Activated CD8-positive, alpha-beta memory T cell treated with anti-CD3 and anti-CD28 coated beads for 24 hours (primary cell): ENCODE measurements at regions not wholly inside any gene's neighbourhood (a gene's known extent, or its start where the extent isn't known, plus 50 kb on each side); places are given as distances from the start of the nearest gene placed in this dataset.
"Not testable (repeated sequence)": the region's sequence is repeated elsewhere in the genome, so short reads cannot be mapped to it uniquely, and the experiment has no call there.

ENCODE experiments used
- DNase-seq: peaks from one replicate; pipeline ENCODE4 v3.0.0-alpha.2; 2020

DNA sequence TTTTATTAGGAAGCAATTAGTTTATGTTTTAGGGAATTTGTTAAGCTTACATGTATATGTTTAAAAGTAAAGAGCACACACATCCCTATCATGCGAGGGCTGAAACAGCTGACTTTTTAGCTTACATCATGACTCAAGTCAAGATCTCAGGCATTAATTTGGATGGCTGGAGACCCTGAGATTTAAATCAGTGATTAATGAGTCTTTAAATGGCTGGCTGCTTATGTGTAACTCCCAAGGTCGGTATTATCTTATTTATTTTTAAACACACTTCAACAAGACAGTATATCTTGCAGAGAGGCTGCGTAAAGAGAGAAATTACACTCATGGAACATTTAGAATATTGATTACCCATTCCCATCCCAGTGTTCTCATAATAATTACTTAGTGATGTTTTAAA is 169.4 kb downstream of the KBTBD8 start:
- DNase-seq = no peak

GRCh38 chr3:67171841-67172240 is 173.7 kb downstream of the KBTBD8 start:
- no peak for DNase-seq

GRCh38 chr3:67173130-67173529 is 175.0 kb downstream of the KBTBD8 start:
- not testable (repeated sequence) for DNase-seq

DNA sequence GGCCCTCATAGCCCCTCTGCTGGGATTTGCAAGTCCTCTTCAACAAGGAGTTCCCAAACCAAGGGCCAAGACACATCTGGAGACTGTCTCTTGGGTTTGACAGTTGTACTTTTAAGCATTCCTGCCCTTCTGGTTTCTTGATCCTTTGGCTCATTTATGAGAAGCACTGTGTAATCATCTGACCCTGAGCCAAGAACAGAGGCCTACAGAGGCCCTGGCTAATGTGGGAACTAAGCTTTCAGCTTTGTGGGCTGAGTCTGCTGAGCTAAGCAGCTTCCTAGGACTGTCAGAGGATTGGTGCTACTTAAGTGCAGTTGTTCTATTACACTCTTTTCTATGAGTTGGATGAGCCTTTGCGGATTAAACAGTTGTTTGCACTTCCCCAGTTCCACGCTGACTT is 178.3 kb downstream of the KBTBD8 start:
- no peak for DNase-seq

DNA sequence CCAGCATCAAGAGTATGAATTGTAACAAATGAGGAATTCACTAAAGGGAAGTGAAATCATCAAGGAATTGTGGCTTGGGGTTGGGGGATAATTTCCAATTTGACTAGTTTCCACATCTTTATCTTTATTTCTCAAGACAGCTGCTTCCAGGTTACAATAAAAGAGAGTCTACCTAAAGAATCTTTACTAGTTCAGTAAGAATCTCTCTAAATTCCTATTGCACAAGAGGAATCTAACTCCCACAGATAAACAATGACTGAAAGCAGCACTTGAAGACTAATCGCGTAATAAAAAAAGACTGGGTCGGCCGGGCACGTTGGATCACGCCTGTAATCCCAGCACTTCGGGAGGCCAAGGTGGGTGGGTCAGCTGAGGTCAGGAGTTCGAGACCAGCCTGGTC is 194.4 kb downstream of the KBTBD8 start:
- no peak for DNase-seq

- no peak for DNase-seq
Measured at GRCh38 chr3:67196677-67197076, 198.6 kb downstream of the KBTBD8 start.

DNA sequence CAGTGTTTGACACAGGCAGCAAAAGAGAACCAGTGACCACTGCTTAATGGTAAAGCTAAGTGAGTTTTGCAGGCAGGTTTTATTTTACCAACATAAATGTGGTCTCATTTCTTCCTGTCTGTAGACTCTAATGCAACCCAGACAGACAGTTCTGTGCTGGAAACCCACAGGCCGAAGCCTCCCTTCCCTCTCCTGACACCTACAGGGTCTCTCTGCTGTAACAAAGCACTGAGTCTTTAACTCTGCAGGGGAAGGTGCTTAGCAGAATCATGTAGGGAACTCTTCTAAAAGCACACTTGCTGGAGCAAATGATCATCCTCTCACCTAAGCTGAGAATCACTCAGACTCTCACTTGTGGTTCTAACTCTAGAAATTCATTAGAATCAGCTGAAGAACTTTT is 200.3 kb downstream of the KBTBD8 start:
- no peak for DNase-seq

- no peak for DNase-seq
Measured at GRCh38 chr3:67200618-67201017, 202.5 kb downstream of the KBTBD8 start.

DNA sequence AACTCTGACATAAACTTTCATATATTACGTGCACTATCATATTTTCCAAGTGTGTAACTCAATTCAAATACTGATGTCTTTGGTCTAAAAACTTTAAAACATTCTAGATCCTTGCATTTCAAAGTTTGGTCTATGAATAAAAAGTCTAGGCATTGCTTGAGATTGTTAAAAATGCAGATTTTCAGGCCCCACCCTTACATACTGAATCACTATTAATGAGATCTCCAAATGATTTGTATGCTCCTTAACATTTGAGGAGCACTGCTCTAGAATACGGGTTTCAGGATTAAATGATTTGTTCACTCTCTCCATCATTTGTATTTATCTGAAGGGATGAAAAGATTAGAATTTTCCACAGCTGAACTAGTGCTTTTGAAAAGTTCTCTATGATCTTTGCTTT is 202.9 kb downstream of the KBTBD8 start:
- DNase-seq = no peak

- no peak for DNase-seq
Measured at GRCh38 chr3:67202053-67202452, 203.9 kb downstream of the KBTBD8 start.

GRCh38 chr3:67204951-67205350 is 206.8 kb downstream of the KBTBD8 start:
- DNase-seq = no peak

GRCh38 chr3:67215690-67216089 is 217.6 kb downstream of the KBTBD8 start:
- no peak for DNase-seq

DNA sequence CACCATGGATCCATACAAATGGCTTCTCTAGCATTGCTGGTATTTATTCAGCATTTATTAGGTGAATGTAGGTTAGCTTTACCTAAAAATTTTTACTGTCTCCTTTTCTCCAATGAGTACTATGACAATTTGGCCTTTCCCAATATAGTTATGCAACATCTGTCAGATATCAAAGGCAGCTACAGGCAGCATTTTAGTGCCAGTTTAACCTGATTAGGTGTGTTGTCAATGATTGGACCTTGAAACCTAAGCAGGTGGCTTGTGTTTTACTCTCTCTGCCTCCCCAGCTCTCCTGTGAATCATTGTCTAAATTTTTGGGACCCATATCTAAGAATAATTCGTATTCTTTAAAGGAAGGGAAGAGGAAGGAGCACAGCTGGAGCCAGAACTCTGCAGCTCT is 228.9 kb downstream of the KBTBD8 start:
- no peak for DNase-seq

DNA sequence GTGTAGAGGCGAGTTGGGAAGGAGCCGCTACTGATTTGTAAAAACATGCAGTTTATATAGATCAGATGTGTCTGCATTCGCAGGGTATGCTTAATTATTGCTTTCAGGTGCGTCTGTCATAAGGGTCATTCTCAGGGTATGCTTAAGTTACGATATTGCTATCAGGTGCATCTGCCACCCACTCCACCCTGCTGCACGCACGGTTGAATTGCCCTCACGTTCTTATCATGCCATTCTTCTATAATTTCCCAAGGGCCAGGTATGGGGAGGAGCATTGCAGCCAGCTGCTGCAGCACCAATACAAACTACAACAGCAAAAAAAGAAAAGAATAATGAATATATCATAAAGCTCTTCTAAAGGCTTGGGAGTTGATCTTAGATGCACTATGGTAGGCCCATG is 230.0 kb downstream of the KBTBD8 start:
- no peak for DNase-seq

- DNase-seq = no peak
Measured at GRCh38 chr3:67232642-67233041, 234.5 kb downstream of the KBTBD8 start.

DNA sequence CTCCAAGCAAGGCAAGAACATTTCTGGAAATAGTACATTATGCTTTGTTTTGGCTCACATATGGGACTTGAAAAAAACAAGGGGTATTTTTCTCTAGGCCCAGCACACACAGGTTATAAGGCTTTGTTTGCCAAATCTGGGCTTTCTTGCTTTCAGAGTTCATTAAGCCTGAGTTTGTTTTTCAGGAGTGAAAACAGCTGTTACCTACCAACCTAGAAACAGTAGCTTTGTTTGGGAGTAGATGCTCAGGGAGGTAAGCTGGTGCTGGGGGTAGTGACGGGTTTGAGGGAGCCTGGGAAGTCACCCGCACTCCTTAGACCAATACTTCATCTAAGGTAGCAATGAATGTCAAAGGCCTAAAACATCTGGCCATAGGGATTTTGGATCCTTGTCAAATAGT is 241.2 kb downstream of the KBTBD8 start:
- no peak for DNase-seq

GRCh38 chr3:67241084-67241483 is 243.0 kb downstream of the KBTBD8 start:
- DNase-seq = no peak

DNA sequence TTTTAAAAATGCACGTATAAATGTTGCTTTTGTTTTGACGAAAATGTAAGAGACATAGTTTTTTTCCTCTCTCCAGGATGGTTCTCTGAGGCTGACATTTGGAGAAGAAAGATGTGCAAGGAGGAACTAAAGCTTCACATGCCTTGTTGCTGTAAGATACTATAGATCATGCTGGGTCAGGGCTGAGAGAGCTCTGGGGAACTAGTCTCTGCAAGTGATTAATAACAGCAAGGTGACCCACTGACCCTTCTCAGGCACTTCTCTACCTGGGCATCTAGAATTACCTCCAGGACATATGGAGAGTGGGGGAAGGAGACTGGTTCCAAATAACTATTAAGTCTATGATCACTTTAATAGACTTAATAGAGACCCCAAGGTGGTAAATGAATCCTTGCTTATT is 246.0 kb downstream of the KBTBD8 start:
- DNase-seq = no peak

DNA sequence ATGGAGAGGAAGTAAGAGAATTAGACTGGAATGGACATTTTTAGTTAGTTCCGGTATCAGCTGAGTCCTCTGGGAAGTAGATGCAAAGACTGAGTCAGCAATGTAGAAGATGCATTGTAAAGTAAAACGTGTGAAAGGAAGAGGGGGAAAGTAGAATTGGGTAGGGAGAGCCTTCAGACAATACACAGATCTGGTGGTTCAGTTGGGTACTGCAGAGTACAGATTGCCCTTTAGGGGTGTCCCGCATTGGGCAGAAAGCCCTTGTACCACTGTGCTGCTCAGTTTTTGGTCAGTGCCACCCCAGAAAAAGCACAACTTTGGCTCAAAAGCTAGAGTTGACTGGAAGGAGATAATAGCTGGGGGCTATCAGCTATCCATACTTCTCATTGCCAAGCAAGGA is 247.4 kb downstream of the KBTBD8 start:
- DNase-seq = no peak

GRCh38 chr3:67248726-67249125 is 250.6 kb downstream of the KBTBD8 start:
- DNase-seq = no peak

- not testable (repeated sequence) for DNase-seq
Measured at GRCh38 chr3:67252906-67253305, 254.8 kb downstream of the KBTBD8 start.

- DNase-seq = no peak
Measured at GRCh38 chr3:67278015-67278618, 280.0 kb downstream of the KBTBD8 start.

- DNase-seq = no peak
Measured at GRCh38 chr3:67286586-67286985, 288.5 kb downstream of the KBTBD8 start.

DNA sequence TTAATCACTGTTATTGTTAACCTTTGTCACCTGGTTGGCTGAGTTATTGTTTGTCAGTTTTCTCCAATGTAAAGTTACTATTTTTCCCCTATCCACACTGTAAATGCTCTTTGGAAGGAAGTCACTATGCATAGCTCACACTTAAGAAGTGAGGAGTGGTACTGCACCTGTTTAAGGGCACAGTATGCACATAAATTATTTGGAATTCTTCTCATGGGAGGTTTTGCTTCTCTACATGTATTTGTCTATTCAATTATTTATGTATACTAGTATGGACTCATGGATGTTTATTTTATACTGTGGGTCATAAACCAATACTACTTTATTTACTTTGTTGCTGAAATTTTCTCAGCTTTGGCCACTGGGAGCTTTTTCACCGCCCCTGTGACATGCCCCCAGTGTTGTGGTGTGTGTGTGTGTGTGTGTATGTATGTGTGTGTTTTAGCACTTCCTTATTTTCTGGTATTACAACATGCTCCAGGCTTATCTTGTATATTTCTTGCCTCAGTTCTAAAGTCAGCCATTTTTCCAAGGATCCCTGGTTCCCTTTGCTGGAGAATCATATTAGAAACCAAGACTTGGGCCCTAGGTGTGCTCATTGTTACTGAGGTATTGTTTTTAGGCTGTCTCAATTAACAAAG is 290.5 kb downstream of the KBTBD8 start:
- DNase-seq = no peak

DNA sequence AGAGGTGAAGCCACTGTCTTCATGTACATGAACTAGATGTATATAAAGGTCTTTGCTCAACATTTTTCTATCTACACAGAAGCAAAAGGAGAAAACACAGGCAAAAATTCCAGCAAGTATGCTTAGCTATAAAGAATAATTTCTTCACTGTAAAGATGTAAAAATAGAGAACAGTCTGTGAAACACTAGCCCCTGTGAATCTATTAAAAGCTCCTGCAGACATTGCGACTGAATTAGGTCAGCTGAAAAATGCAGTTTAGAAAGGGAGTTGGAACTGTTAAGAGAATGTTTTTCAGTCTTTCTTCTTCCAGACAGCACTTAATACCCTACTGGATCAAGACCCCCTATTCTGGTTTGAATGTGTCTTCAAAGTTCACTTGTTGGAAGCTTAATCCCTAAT is 291.5 kb downstream of the KBTBD8 start:
- DNase-seq = no peak
